Smooth muscle cell (in vitro differentiated cells): ENCODE measurements at regions not wholly inside any gene's neighbourhood (a gene's known extent, or its start where the extent isn't known, plus 50 kb on each side); places are given as distances from the start of the nearest gene placed in this dataset.
"Not testable (repeated sequence)": the region's sequence is repeated elsewhere in the genome, so short reads cannot be mapped to it uniquely, and the experiment has no call there.

ENCODE experiments used
- DNase-seq: peaks from one replicate; lab custom pipeline; 2025; ENCODE audit not compliant: unreplicated experiment; lab: John Stamatoyannopoulos, UW
- H2AFZ ChIP-seq: fragments of 200-600 bp; sonication (generic); 2 replicates; pipeline ENCODE4 v1.6.0; 2016; ENCODE audit warnings: antibody characterized with exemption, low read depth, mild to moderate bottlenecking
- H3F3A ChIP-seq: fragments of 200-600 bp; sonication (generic); 2 replicates; pipeline ENCODE4 v1.6.0; 2017; ENCODE audit warnings: antibody characterized with exemption, low read depth
- H3K27ac ChIP-seq: fragments of 200-600 bp; sonication (generic); 2 replicates; pipeline ENCODE4 v1.5.1; 2016; ENCODE audit warnings: low read depth, mild to moderate bottlenecking
- H3K27me3 ChIP-seq: fragments of 200-600 bp; sonication (generic); 2 replicates; pipeline ENCODE4 v1.6.1; 2016; ENCODE audit warnings: low read depth, mild to moderate bottlenecking
- H3K36me3 ChIP-seq: fragments of 200-600 bp; sonication (generic); 2 replicates; pipeline ENCODE4 v1.5.1; 2016; ENCODE audit warnings: low read depth
- H3K4me1 ChIP-seq: fragments of 200-600 bp; sonication (generic); 2 replicates; pipeline ENCODE4 v1.5.1; 2016; ENCODE audit warnings: low read depth
- H3K4me2 ChIP-seq: fragments of 200-600 bp; sonication (generic); 2 replicates; pipeline ENCODE4 v1.6.0; 2016; ENCODE audit warnings: mild to moderate bottlenecking
- H3K4me3 ChIP-seq: fragments of 200-600 bp; sonication (generic); 2 replicates; pipeline ENCODE4 v1.5.1; 2016; ENCODE audit warnings: mild to moderate bottlenecking
- H3K79me2 ChIP-seq: fragments of 200-600 bp; sonication (generic); 2 replicates; pipeline ENCODE4 v1.6.0; 2016; ENCODE audit warnings: low read depth, mild to moderate bottlenecking
- H3K9ac ChIP-seq: fragments of 200-600 bp; sonication (generic); 2 replicates; pipeline ENCODE4 v1.6.0; 2016; ENCODE audit warnings: low read depth
- H3K9me3 ChIP-seq: fragments of 200-600 bp; sonication (generic); replicated peaks from 2 replicates; pipeline ENCODE4 v1.5.1; 2016; ENCODE audit warnings: low read depth
- H4K20me1 ChIP-seq: fragments of 200-600 bp; sonication (generic); 2 replicates; pipeline ENCODE4 v1.6.0; 2016; ENCODE audit warnings: low read depth
- CTCF ChIP-seq: fragments of 200-600 bp; sonication (generic); IDR thresholded peaks from 2 replicates; pipeline ENCODE4 v1.5.1; 2017; ENCODE audit warnings: borderline replicate concordance, mild to moderate bottlenecking, antibody characterized with exemption; ENCODE audit not compliant: insufficient read depth, poor library complexity, severe bottlenecking
- WGBS: methylation state at CpG from one replicate; pipeline ENCODE4 v1.1.7; 2016; ENCODE audit warnings: low lambda C conversion rate; 5-methylcytosine and 5-hydroxymethylcytosine counted together

GRCh38 chr21:43284700-43285099, 115.9 kb downstream of the CRYAA start:
- Histone ChIP-seq H3K27ac (no peak overlapping the region), H3F3A (no peaks in the 10 kb centered on the region), H3K4me2 (no peak overlapping the region), H3K79me2 (no peaks in the 10 kb centered on the region), H2AFZ (no peak overlapping the region), H3K9ac (no peak overlapping the region), H3K9me3 (no peaks in the 10 kb centered on the region), H4K20me1 (no peaks in the 10 kb centered on the region), H3K4me1 (no peaks in the 10 kb centered on the region), H3K4me3 (no peak overlapping the region), H3K36me3 (no peaks in the 10 kb centered on the region), H3K27me3 (no peaks in the 10 kb centered on the region)
- DNase-seq: no peak
- TF ChIP-seq CTCF: no peak
- 95% methylated on average over 3 of the region's 3 CpGs for WGBS

GRCh38 chr21:43284238-43284637, 115.4 kb downstream of the CRYAA start:
- H4K20me1 ChIP-seq: no peaks in the 10 kb centered on the region
- H3K4me1 ChIP-seq: no peaks in the 10 kb centered on the region
- no peak for DNase-seq
- H3K4me2 ChIP-seq: no peak overlapping the region
- no peak overlapping the region for H2AFZ ChIP-seq
- no peak overlapping the region for H3K4me3 ChIP-seq
- no peaks in the 10 kb centered on the region for H3K9me3 ChIP-seq
- no peaks in the 10 kb centered on the region for H3K36me3 ChIP-seq
- H3K9ac ChIP-seq: no peak overlapping the region
- no peaks in the 10 kb centered on the region for H3K79me2 ChIP-seq
- 96% methylated on average over 1 of the region's 1 CpG for WGBS
- H3F3A ChIP-seq: no peaks in the 10 kb centered on the region
- H3K27me3 ChIP-seq: no peaks in the 10 kb centered on the region
- no peak for TF ChIP-seq CTCF
- no peak overlapping the region for H3K27ac ChIP-seq

- H3K9me3 ChIP-seq, H3K4me1 ChIP-seq, H3F3A ChIP-seq, H3K4me2 ChIP-seq, H3K79me2 ChIP-seq, DNase-seq, H3K36me3 ChIP-seq, H3K4me3 ChIP-seq, H3K27me3 ChIP-seq, H3K27ac ChIP-seq, H2AFZ ChIP-seq, H4K20me1 ChIP-seq, H3K9ac ChIP-seq: not testable (repeated sequence)
- WGBS: 93% methylated on average over 2 of the region's 2 CpGs
Observed at GRCh38 chr21:43283925-43284221, 115.1 kb downstream of the CRYAA start.

GRCh38 chr21:43283136-43283924, 114.5 kb downstream of the CRYAA start:
- Histone ChIP-seq H3F3A (no peaks in the 10 kb centered on the region), H3K27ac (no peak overlapping the region), H3K9ac (no peak overlapping the region), H2AFZ (no peak overlapping the region), H4K20me1 (no peaks in the 10 kb centered on the region), H3K4me1 (no peaks in the 10 kb centered on the region), H3K9me3 (no peaks in the 10 kb centered on the region), H3K4me3 (no peak overlapping the region), H3K27me3 (no peaks in the 10 kb centered on the region), H3K79me2 (no peaks in the 10 kb centered on the region), H3K4me2 (no peak overlapping the region), H3K36me3 (no peaks in the 10 kb centered on the region)
- no peak for TF ChIP-seq CTCF
- WGBS: 94% methylated on average over 5 of the region's 5 CpGs
- no peak for DNase-seq
